Stomach (tissue), 4 donors: ENCODE measurements at regions not wholly inside any gene's neighbourhood (a gene's known extent, or its start where the extent isn't known, plus 50 kb on each side); places are given as distances from the start of the nearest gene placed in this dataset.

Experiments
- CTCF ChIP-seq, 7 experiments: fragments of 450-650 bp in 4 of 7; fragments of 200-600 bp in 3 of 7; sonication (generic) in 3 of 7; IDR thresholded peaks; one replicate each; pipeline ENCODE4 v1.5.1; 2016 to 2019; ENCODE audit warnings: antibody characterized with exemption in 7 of 7, control low read depth in 2 of 7, mild to moderate bottlenecking in 1 of 7
- POLR2AphosphoS5 ChIP-seq, 3 donors: sonication (generic); formaldehyde crosslinking; IDR thresholded peaks; one replicate each; pipeline ENCODE4 v1.6.1; 2016; ENCODE audit warnings: antibody characterized with exemption in 3 of 3

GRCh38 chr9:119522381-119522780 is 153.1 kb upstream of the BRINP1 start:
- TF ChIP-seq POLR2AphosphoS5 (IDR thresholded peaks at IDR 0.05) (no peak), CTCF (IDR thresholded peaks at IDR 0.05) (no peak)
